Lung (tissue), 11 donors: ENCODE measurements at regions not wholly inside any gene's neighbourhood (a gene's known extent, or its start where the extent isn't known, plus 50 kb on each side); places are given as distances from the start of the nearest gene placed in this dataset.
A peak's percentile ranks its signal among the peaks of the same experiment; 100 is the strongest.

Experiments used
- ATAC-seq: fragments of 200-7000 bp; cut with Tn5 transposase; one replicate; pipeline ENCODE4 v1.9.1; 2020; ENCODE audit warnings: moderate number of reproducible peaks; ENCODE audit not compliant: insufficient read depth, low FRiP score
- DNase-seq, 3 donors: peaks; one replicate each; pipeline ENCODE4 v3.0.0-alpha.2; 2013 to 2017
- H3K27ac ChIP-seq, 2 donors: one replicate each; pipeline ENCODE4 v1.5.1; 2013; ENCODE audit warnings: mild to moderate bottlenecking in 2 of 2, moderate library complexity in 2 of 2, control low read depth in 1 of 2, inconsistent platforms in 1 of 2, low read depth in 1 of 2, low read length in 1 of 2
- H3K27me3 ChIP-seq, 3 donors: one replicate each; pipeline ENCODE4 v1.5.1; 2013; ENCODE audit warnings: low read length in 2 of 3; ENCODE audit not compliant: control insufficient read depth in 3 of 3, insufficient read depth in 3 of 3
- H3K36me3 ChIP-seq, 4 donors: one replicate each; pipeline ENCODE4 v1.5.1; 2013; ENCODE audit warnings: low read length in 4 of 4, mild to moderate bottlenecking in 1 of 4, moderate library complexity in 1 of 4; ENCODE audit not compliant: control insufficient read depth in 4 of 4, insufficient read depth in 4 of 4
- H3K4me1 ChIP-seq, 5 donors: one replicate each; pipeline ENCODE4 v1.5.1; 2013; ENCODE audit warnings: low read length in 5 of 5, mild to moderate bottlenecking in 2 of 5, moderate library complexity in 1 of 5; ENCODE audit not compliant: control insufficient read depth in 5 of 5, insufficient read depth in 5 of 5
- H3K4me3 ChIP-seq: one replicate; pipeline ENCODE4 v1.5.1; 2013; ENCODE audit warnings: mild to moderate bottlenecking, control low read depth, moderate library complexity
- H3K9ac ChIP-seq, 2 donors: one replicate each; pipeline ENCODE4 v1.5.1; 2013; ENCODE audit warnings: low read length in 2 of 2, control low read depth in 1 of 2; ENCODE audit not compliant: insufficient read depth in 1 of 2
- H3K9me3 ChIP-seq, 4 donors: one replicate each; pipeline ENCODE4 v1.5.1; 2013; ENCODE audit warnings: low read length in 3 of 4, mild to moderate bottlenecking in 1 of 4, moderate library complexity in 1 of 4; ENCODE audit not compliant: control insufficient read depth in 4 of 4, insufficient read depth in 3 of 4
- CTCF ChIP-seq: IDR thresholded peaks from 2 replicates; pipeline ENCODE4 v1.5.1; 2012; ENCODE audit warnings: mild to moderate bottlenecking; ENCODE audit errors: control extremely low read depth, extremely low read depth
- WGBS, 2 donors: extraction: QIAGEN DNeasy Blood & Tissue Kit; methylation state at CpG; one replicate each; pipeline ENCODE4 v1.1.7; 2013; 5-methylcytosine and 5-hydroxymethylcytosine counted together
- donor health status: control.
- donor health status: control.
- donor health status: Bipolar disorder and iron deficiency.
- donor health status: healthy.
- donor health status: DM: yes; HTN: yes; CAD: no.

GRCh38 chr7:25918731-25919130 is 233.3 kb upstream of the NFE2L3 start:
- Histone ChIP-seq H3K4me1 (peaks cover 0 to 8% (median 0%) of the 10 kb centered on the region in 5 donors), H3K9me3 (no peaks in the 10 kb centered on the region), H3K27me3 (peaks cover 0 to 2% (median 0%) of the 10 kb centered on the region in 3 donors), H3K36me3 (no peaks in the 10 kb centered on the region), H3K27ac (no peak overlapping the region), H3K9ac (no peak overlapping the region), H3K4me3 (no peak overlapping the region)
- ATAC-seq = no peak
- DNase-seq = no peak
- 100% methylated on average over 1 of the region's 1 CpG for WGBS, 2 donors
- TF ChIP-seq CTCF = no peak

GRCh38 chr7:25922296-25922695 is 229.7 kb upstream of the NFE2L3 start:
- no peak overlapping the region for H3K27ac ChIP-seq
- H3K4me3 ChIP-seq = no peak overlapping the region
- H3K27me3 ChIP-seq = peaks cover 0 to 2% (median 0%) of the 10 kb centered on the region in 3 donors
- H3K4me1 ChIP-seq = no peaks in the 10 kb centered on the region
- H3K36me3 ChIP-seq = no peaks in the 10 kb centered on the region
- H3K9me3 ChIP-seq = no peaks in the 10 kb centered on the region
- ATAC-seq (no peak), DNase-seq (no peak)
- 85 to 90% methylated on average over 3 of the region's 3 CpGs for WGBS, 2 donors
- no peak overlapping the region for H3K9ac ChIP-seq
- TF ChIP-seq CTCF = no peak

- DNase-seq (no peak), ATAC-seq (no peak)
- H3K27ac ChIP-seq = no peak overlapping the region
- no peak overlapping the region for H3K4me3 ChIP-seq
- no peak for TF ChIP-seq CTCF
- peaks cover 0 to 2% (median 0%) of the 10 kb centered on the region in 3 donors for H3K27me3 ChIP-seq
- no peaks in the 10 kb centered on the region for H3K9me3 ChIP-seq
- H3K36me3 ChIP-seq = no peaks in the 10 kb centered on the region
- H3K9ac ChIP-seq = no peak overlapping the region
- no peaks in the 10 kb centered on the region for H3K4me1 ChIP-seq
- 57 to 71% methylated on average over 1 of the region's 1 CpG for WGBS, 2 donors
Measured at GRCh38 chr7:25923741-25924460, 228.1 kb upstream of the NFE2L3 start.

GRCh38 chr7:25926009-25926408 is 226.0 kb upstream of the NFE2L3 start:
- no peak overlapping the region for H3K9ac ChIP-seq
- no peak overlapping the region for H3K4me3 ChIP-seq
- H3K36me3 ChIP-seq = no peaks in the 10 kb centered on the region
- H3K27me3 ChIP-seq = peaks cover 0 to 4% (median 2%) of the 10 kb centered on the region in 3 donors
- TF ChIP-seq CTCF = no peak
- ATAC-seq = peak; percentile 86
- no peak overlapping the region for H3K27ac ChIP-seq
- H3K9me3 ChIP-seq = no peaks in the 10 kb centered on the region
- 37 to 70% methylated on average over 7 of the region's 7 CpGs for WGBS, 2 donors
- no peaks in the 10 kb centered on the region for H3K4me1 ChIP-seq
- DNase-seq = no peak
